CD4-positive, alpha-beta T cell treated with Interleukin-4 for 1 hour (primary cell): ENCODE measurements at regions not wholly inside any gene's neighbourhood (a gene's known extent, or its start where the extent isn't known, plus 50 kb on each side); places are given as distances from the start of the nearest gene placed in this dataset.
"Not testable (repeated sequence)": the region's sequence is repeated elsewhere in the genome, so short reads cannot be mapped to it uniquely, and the experiment has no call there.

Experiments
- DNase-seq, 2 donors: peaks; one replicate each; pipeline ENCODE4 v3.0.0-alpha.2; 2020 to 2022

- DNase-seq: no peak
Observed at GRCh38 chr5:66354422-66354821, 210.3 kb downstream of the SREK1 start.

- no peak for DNase-seq
Observed at GRCh38 chr5:66356011-66356565, 212.0 kb downstream of the SREK1 start.

- no peak for DNase-seq
Observed at GRCh38 chr5:66358741-66359140, 214.6 kb downstream of the SREK1 start.

GRCh38 chr5:66361070-66361469 lies 217.0 kb downstream of the SREK1 start:
- DNase-seq: no peak

- no peak for DNase-seq
Observed at GRCh38 chr5:66362046-66362445, 217.9 kb downstream of the SREK1 start.

GRCh38 chr5:66362687-66363086 lies 218.6 kb downstream of the SREK1 start:
- DNase-seq: no peak

GRCh38 chr5:66363097-66363496 lies 219.0 kb downstream of the SREK1 start:
- no peak for DNase-seq

- DNase-seq: no peak
Observed at GRCh38 chr5:66364186-66364585, 220.1 kb downstream of the SREK1 start.

GRCh38 chr5:66365981-66366380 lies 221.9 kb downstream of the SREK1 start:
- no peak for DNase-seq

GRCh38 chr5:66367814-66368541 lies 223.9 kb downstream of the SREK1 start:
- DNase-seq: no peak

- no peak for DNase-seq
Observed at GRCh38 chr5:66368811-66369210, 224.7 kb downstream of the SREK1 start.

- DNase-seq: no peak
Observed at GRCh38 chr5:66377747-66378146, 218.4 kb upstream of the MAST4 start.

- no peak for DNase-seq
Observed at GRCh38 chr5:66378407-66378806, 217.8 kb upstream of the MAST4 start.

GRCh38 chr5:66382152-66382551 lies 214.0 kb upstream of the MAST4 start:
- DNase-seq: no peak

- DNase-seq: not testable (repeated sequence)
Observed at GRCh38 chr5:66405145-66405544, 191.0 kb upstream of the MAST4 start.

- no peak for DNase-seq
Observed at GRCh38 chr5:66406761-66407336, 189.3 kb upstream of the MAST4 start.

GRCh38 chr5:66407765-66408164 lies 188.4 kb upstream of the MAST4 start:
- DNase-seq: no peak

GRCh38 chr5:66408576-66408975 lies 187.6 kb upstream of the MAST4 start:
- no peak for DNase-seq

GRCh38 chr5:66410122-66410521 lies 186.1 kb upstream of the MAST4 start:
- DNase-seq: no peak

GRCh38 chr5:66411701-66412100 lies 184.5 kb upstream of the MAST4 start:
- no peak for DNase-seq

- DNase-seq: no peak
Observed at GRCh38 chr5:66413931-66414330, 182.3 kb upstream of the MAST4 start.

- no peak for DNase-seq
Observed at GRCh38 chr5:66415208-66415607, 181.0 kb upstream of the MAST4 start.

- no peak for DNase-seq
Observed at GRCh38 chr5:66416698-66417097, 179.5 kb upstream of the MAST4 start.

- no peak for DNase-seq
Observed at GRCh38 chr5:66417781-66418180, 178.4 kb upstream of the MAST4 start.

- no peak for DNase-seq
Observed at GRCh38 chr5:66423484-66423883, 172.7 kb upstream of the MAST4 start.
